RCC 7860 (cell line): ENCODE measurements at regions not wholly inside any gene's neighbourhood (a gene's known extent, or its start where the extent isn't known, plus 50 kb on each side); places are given as distances from the start of the nearest gene placed in this dataset.

Source experiments
- DNase-seq: peaks from one replicate; pipeline ENCODE4 v3.0.0-alpha.2; 2015; ENCODE audit warnings: low spot score
- FAIRE-seq: peaks from 2 replicates; lab custom pipeline; 2012; peaks lifted over from hg19 to GRCh38; lab: Jason Lieb, UNC

DNA sequence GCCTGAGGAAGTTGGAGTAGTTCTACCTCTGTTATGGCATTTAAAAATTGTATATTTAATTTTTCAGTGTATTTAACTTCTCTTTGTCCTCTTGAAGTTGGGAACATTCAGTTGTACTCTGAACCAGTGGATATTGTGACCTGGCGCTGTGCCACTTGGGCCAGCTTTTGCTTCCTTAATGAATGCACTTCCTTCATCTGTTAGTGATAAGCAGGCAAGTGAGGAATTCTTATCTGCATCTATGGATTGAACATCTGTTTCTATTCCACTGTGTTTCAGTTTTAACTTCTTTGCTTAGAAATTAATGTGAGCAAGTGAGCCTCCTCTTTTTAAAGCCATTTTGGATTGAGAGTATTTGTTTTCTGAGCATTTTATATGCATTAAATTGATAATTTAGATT is 128.3 kb downstream of the UCHL1 start:
- no peak for FAIRE-seq

GRCh38 chr4:41385481-41385880 is 128.8 kb downstream of the UCHL1 start:
- no peak for FAIRE-seq
- DNase-seq = no peak

More for the DNA sequence above, 128.3 kb downstream of the UCHL1 start:
- DNase-seq = no peak

GRCh38 chr4:41388080-41388479 is 131.4 kb downstream of the UCHL1 start:
- DNase-seq (no peak), FAIRE-seq (no peak)

DNA sequence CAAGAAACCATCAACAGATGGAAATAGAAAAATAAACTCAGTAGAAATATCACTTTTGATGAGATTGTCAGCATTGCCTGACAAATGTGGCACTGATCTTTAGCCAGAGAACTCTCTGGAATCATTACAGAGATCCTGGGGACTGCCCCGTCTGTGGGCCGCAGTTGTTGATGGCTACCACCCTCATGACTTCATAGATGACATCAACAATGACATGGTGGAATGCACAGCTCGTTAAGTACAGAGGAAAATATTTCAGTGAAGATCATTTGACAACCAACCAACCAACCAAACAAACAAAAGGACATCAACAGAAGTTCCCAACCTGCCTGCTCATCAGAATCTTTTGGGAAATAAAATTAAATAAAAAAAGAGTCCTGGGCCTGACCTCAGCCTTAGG is 132.6 kb downstream of the UCHL1 start:
- no peak for DNase-seq
- FAIRE-seq = no peak

GRCh38 chr4:41390661-41391060 is 133.9 kb downstream of the UCHL1 start:
- no peak for FAIRE-seq
- DNase-seq = no peak

DNA sequence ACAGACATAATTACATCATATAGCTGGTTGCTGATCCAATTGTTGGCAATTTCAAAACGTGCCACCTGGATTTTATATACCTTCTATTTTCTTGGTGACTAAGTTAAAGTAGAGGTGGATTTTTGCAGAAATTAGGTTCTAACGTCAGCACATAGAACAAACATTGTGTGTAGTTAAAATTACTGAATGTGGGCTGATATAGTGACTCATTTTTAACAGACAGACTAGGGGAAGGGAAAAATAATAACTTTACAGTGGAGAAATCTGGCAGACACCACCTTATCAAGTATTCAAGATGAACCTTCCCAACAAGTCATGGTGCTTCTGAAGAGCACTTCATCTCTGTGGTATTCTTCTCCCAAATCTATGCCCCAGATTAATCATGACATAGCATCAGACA is 134.5 kb downstream of the UCHL1 start:
- no peak for FAIRE-seq
- DNase-seq = no peak

GRCh38 chr4:41394481-41394894 is 137.8 kb downstream of the UCHL1 start:
- no peak for FAIRE-seq

DNA sequence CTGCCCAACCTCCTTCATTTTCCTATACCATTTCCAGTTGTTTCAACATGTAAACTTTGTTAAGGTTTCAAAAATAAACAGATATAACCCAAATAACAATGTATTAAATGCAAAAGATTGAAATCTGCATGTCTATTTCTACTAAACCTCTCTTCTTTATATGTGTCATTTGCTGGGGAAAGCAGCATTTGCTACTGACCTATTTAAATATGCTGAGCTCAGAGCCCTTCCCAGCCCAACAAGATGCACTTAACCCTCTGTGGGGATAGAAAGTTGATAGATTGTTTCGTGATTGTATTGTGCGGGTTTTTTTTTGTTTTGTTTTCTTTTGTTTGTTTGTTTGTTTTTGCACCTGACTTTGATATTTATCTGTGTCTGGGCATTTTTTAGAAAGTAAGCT is 139.5 kb downstream of the UCHL1 start:
- DNase-seq = no peak
- no peak for FAIRE-seq

More at GRCh38 chr4:41394481-41394894, 137.8 kb downstream of the UCHL1 start:
- DNase-seq = no peak

DNA sequence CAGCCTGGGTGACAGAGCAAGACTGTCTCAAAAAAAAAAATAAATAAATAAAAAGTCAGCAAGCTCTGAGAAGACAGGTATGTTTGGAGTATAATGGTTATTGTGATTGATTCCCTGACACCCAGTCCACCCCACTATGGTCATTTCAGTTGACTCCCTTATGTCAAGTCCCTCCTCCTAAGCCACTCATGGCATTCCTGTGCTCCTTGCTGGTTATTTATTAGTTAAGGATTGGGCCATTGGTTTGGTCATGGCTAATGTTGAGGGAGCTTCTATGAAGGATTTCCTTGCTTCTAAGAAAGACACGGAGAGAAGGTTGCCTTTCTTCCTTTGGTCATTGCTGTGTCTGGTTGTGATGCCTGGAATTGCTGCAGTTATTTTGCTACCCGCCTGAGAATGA is 140.1 kb downstream of the UCHL1 start:
- DNase-seq (no peak), FAIRE-seq (no peak)

DNA sequence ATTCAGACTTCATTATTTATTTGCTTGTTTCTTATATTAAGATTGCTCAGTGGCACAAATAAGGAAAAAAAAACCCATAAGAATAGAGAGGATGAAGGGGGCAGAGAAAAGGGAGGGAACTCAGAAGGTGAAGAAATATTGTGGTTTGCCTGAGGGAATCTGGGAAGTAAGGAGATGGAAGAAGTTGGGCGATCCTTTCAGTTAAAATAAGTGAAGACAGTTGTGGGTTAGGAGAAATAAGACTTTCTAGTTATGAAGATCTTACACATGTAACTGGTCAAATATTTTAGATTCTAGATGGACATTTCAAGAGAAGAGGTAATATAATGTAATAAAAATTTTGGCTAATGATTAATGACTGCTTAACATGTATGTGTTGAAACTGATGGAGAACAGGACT is 138.7 kb upstream of the LIMCH1 start:
- DNase-seq (no peak), FAIRE-seq (no peak)

- DNase-seq = no peak
- FAIRE-seq = no peak
Observed at GRCh38 chr4:41400296-41400695, 137.7 kb upstream of the LIMCH1 start.

- DNase-seq (no peak), FAIRE-seq (no peak)
Observed at GRCh38 chr4:41405464-41406112, 132.4 kb upstream of the LIMCH1 start.

DNA sequence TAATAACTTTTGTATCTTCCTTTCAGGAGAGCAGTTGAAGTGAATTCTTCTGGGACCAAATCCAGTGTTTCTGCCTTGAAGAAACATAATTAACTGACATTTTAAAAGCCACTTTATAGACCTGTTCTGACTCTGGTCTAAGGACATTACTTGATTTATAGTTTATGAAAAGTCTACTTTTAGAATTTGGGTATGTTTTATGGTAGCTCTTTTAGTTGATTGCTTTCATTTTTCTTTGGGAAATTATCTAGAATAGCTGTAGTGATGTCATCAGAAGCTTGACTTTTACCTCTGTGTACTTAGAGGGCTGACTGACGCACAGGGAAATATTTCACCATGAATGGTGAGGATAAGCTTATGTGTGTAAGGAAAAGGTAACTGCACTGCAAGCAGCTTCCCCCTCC is 131.8 kb upstream of the LIMCH1 start:
- DNase-seq (no peak), FAIRE-seq (no peak)

DNA sequence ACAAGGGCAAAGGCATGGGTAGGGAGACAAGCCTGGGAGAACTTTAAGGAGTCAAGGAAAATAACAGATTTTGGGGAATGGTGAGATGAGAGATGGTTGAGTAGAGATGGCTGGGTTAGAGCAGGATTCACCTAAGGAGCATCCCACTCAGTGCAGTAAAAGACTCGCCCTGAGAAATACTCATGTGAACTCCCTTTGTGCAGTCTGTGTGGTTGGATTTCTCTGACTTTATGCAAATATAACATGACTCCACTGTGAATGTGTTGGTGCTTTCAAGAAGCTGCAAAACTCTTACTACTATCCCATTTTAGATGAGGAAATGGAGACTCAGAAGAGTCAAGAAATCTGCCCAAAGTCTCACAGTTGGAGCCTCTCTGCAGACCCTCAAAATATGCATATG is 129.8 kb upstream of the LIMCH1 start:
- FAIRE-seq (no peak), DNase-seq (no peak)

- no peak for FAIRE-seq
- DNase-seq = no peak
Observed at GRCh38 chr4:41408859-41409593, 128.9 kb upstream of the LIMCH1 start.

DNA sequence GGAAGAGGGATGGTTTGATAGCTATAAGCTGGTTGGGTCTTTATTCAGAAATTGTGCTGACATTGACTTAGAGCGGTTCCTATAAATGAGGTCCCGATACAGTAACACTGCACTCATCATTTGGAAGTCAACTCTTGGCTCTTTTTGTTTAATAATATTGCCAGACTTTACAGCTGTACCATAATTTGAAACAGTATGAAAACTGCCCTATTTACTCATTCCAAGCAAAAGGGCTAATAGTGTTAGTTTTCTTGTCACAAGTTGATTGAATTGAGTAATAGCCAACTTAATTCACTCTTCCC is 128.4 kb upstream of the LIMCH1 start:
- no peak for FAIRE-seq
- no peak for DNase-seq

DNA sequence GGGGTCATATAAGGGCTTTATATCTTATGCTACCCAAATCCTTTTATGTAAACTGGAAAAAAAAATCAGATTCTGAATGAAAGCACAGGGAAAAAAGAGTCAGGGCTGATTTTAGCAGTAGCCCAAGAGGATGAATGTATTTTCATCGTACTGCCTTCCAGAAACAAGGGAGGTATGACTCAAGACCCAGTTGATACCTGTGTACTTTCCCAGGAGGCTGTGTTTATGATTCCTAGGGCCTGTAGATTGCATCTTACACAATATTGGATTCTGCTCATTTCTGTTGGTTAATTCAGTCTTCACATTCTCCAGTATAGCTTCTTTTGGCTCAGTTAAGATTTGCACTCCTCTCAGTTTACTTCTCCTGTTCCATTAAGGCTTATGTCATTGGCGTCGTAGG is 127.9 kb upstream of the LIMCH1 start:
- FAIRE-seq = no peak
- no peak for DNase-seq

DNA sequence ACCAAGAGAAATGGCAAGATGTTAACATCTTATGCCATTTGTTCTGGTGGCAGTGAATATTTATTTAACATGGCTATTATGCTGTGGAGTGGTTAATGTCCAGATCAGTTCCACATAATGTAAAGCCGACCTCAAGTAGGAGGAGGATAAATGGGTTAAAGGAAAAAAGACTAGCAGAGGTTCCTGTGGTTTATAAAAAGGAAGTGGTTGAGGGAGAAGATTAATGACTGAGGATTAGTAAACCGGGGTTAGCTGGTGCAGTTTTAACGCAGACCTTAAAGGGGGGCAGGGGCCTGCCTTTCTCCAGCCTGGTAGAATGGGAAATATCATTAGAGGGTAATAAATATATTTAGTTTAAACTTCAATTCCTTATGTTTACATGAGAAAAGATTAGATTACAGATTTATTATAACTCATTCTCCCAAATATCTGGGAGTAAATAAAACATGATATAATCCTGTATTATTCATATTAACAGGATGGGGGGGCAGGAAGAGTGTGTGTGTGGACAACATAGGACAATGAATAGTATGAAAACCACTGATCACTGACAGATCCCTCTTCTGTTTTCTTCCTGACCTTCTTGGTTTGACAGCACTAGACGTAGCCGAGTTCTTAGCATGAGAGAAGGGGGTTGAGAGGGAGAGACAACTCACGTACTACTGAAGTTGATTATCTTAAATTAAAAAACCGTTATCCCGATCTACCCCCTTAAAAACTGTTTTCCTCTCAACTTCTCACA is 124.1 kb upstream of the LIMCH1 start:
- FAIRE-seq (no peak), DNase-seq (no peak)

DNA sequence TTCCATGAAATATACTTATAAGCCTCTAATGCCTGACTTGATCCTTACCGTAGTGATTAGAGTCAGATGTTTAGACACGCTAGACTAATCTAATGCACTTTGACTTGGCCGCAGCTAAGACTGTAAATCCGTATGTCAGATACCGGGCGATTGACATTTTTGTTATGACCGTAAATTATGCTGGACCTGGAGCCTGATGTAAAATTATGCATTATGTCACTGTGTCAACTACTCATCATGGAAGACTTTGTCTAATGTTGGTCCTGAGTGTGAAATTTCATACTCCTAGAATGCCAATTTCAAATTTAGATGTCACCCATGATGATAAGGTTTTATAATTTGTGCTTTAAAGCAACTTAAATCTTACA is 123.6 kb upstream of the LIMCH1 start:
- FAIRE-seq = no peak
- DNase-seq = no peak

DNA sequence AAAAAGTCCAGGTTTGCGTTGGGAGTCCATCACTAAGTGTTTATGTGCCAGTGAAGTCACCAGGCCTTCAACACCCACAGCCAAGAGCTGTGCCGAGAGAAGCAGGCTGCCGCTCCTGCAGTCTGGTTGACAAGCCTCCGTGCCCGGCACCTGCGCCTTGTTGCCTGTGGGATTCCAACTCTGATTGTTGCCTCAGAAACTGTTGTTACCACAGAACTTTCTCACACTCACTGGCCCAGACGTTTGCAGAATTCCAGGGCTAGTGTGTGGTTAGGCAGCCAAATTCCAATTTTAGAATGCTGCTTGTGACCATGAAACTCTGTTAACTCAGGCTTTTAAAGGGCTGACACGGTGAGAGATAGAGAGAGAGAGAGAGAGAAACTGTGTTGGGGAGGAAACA is 119.5 kb upstream of the LIMCH1 start:
- DNase-seq (peak; percentile 15), FAIRE-seq (no peak)

DNA sequence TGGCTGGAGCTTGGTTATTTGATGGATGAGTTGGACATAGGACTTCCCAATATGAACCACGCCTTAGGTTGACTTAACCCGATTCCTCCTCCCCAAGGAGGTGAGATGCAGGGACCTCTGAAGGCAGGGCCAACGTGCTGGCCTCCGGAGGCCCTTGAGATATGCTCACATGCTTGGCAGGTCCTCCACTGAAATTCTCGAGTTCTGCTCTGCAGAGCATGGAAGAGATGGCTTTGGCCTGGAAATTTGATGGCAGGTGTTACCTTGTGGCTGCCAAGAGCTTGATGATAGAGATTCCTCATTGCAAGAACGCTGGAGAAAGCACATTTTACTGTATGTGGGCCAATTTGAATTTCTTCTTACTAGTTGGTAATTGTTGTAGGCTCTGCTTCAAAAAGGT is 117.4 kb upstream of the LIMCH1 start:
- DNase-seq (no peak), FAIRE-seq (no peak)

DNA sequence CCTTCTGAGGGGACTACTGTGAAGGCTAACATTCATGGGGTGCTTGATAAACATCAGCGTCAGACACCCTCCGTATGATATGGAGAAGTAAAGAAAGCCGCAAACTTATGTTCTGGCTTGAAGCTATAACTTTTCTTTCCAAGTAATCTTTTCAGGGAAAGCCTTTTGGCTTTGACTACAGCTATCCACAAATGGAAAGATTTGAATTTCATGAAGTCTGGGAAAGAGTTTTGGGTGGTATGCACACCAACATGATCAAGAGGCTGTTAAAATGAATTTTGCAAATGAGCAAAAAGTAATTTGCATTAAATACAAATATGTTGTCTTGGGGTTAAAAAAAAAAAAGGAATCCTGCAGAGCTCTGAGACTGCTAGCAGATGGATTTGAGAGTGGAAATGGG is 114.8 kb upstream of the LIMCH1 start:
- DNase-seq = no peak
- no peak for FAIRE-seq
